Activated CD4-positive, alpha-beta T cell treated with anti-CD3 and anti-CD28 coated beads, Interleukin-2, amount 10 ng/mL, durations not matched to agents 24 days and 14 days (primary cell): ENCODE measurements at regions not wholly inside any gene's neighbourhood (a gene's known extent, or its start where the extent isn't known, plus 50 kb on each side); places are given as distances from the start of the nearest gene placed in this dataset.
"Not testable (repeated sequence)": the region's sequence is repeated elsewhere in the genome, so short reads cannot be mapped to it uniquely, and the experiment has no call there.

ENCODE experiments used
- DNase-seq: peaks from one replicate; pipeline ENCODE4 v3.0.0; 2022
- H3K27ac Mint-ChIP-seq: one replicate; pipeline ENCODE4 v1.8.0; 2022; ENCODE audit warnings: mild to moderate bottlenecking, mixed read lengths
- H3K27me3 Mint-ChIP-seq: one replicate; pipeline ENCODE4 v1.8.0; 2022; ENCODE audit warnings: mixed read lengths
- H3K36me3 Mint-ChIP-seq: one replicate; pipeline ENCODE4 v1.8.0; 2022; ENCODE audit warnings: low read depth, mild to moderate bottlenecking, mixed read lengths
- H3K4me1 Mint-ChIP-seq: one replicate; pipeline ENCODE4 v1.8.0; 2021; ENCODE audit warnings: mixed read lengths
- H3K4me3 Mint-ChIP-seq: one replicate; pipeline ENCODE4 v1.8.0; 2022; ENCODE audit warnings: mild to moderate bottlenecking, moderate library complexity, mixed read lengths
- H3K9me3 Mint-ChIP-seq: one replicate; pipeline ENCODE4 v1.8.0; 2021; ENCODE audit warnings: mixed read lengths
- intact Hi-C: fragments of 100-400 bp; cut with micrococcal nuclease; formaldehyde crosslinking; loops from one replicate; pipeline ENCODE4 v1.15.1; 2023

DNA sequence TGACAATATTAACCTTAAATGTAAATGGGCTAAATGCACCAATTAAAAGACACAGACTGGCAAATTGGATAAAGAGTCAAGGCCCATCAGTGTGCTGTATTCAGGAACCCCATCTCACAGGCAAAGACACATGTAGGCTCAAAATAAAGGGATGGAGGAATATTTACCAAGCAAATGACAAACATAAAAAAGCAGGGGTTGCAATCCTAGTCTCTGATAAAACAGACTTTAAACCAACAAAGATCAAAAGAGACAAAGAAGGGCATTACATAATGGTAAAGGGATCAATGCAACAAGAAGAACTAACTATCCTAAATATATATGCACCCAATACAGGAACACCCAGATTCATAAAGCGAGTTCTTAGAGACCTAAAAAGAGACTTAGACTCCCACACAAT lies 159.9 kb upstream of the ZNF648 start:
- intact Hi-C loops, H3K4me3 Mint-ChIP-seq, H3K4me1 Mint-ChIP-seq, DNase-seq, H3K27ac Mint-ChIP-seq, H3K36me3 Mint-ChIP-seq: not testable (repeated sequence)
- Mint-ChIP-seq H3K9me3 (peaks cover 25% of the 10 kb centered on the region), H3K27me3 (peaks cover 15% of the 10 kb centered on the region)

DNA sequence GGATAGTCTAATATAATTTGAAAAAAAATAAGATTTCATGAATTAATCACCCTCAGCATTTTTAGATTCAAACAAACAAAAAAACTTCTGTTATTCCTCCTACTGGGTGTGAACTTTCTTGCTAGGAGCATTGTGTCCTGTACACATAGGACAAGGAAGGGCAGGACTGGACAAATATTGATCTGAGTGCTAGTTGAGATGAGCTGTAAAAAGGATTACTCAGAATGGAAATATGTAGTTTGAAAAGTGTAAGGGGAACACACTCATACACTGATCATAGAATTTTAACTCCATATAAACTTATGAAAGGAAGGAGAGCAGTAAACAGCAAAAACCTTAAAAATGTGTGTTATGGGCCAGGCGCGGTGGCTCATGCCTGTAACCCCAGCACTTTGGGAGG lies 156.5 kb upstream of the ZNF648 start:
- Mint-ChIP-seq H3K27me3 (peaks cover 4% of the 10 kb centered on the region), H3K9me3 (peaks cover 21% of the 10 kb centered on the region), H3K4me3 (no peak overlapping the region), H3K36me3 (no peaks in the 10 kb centered on the region), H3K4me1 (no peaks in the 10 kb centered on the region), H3K27ac (no peak overlapping the region)
- DNase-seq: no peak
- intact Hi-C loops: no loop called here

DNA sequence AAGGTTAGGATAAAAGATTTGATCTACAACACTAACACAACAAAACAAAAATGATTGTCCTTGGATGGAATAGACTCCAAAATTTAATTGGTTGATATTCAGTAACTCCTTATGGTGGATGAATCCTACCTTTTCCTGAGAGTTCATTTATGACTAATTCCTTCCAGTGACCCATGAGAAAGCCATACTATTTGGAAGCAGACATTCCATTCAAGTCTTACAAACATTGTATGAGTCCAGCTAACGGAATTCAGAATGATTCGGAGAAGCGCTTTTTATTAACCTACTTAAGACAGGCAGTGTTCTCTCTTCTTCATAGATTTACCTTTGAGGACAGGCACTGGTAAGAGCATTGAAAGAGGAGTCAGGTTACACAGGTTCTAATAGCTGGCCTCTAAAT lies 155.6 kb upstream of the ZNF648 start:
- Mint-ChIP-seq H3K9me3 (peaks cover 16% of the 10 kb centered on the region), H3K27me3 (peaks cover 4% of the 10 kb centered on the region), H3K4me1 (no peaks in the 10 kb centered on the region), H3K4me3 (no peak overlapping the region), H3K27ac (no peak overlapping the region), H3K36me3 (no peaks in the 10 kb centered on the region)
- DNase-seq: no peak
- intact Hi-C loops: no loop called here

DNA sequence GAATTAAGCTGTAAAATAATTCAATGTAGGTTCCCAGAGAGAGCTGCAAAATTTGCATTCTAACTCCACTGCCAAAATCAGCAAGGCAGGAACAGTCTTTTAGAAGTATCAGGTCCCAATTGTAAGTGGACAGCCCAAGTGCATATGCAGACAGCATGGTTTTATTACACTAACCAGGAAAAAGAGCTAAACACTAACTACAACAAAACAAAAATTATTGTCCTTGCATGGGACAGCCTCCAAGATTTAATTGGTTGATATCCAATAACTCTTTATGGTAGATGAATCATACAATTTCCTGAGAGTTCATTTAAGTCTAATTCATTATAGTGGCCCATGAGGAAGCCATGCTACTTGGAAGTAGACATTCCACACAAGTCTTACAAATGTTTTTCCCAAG lies 154.3 kb upstream of the ZNF648 start:
- Mint-ChIP-seq H3K4me1 (no peaks in the 10 kb centered on the region), H3K27me3 (peaks cover 4% of the 10 kb centered on the region), H3K27ac (no peak overlapping the region), H3K36me3 (no peaks in the 10 kb centered on the region), H3K4me3 (no peak overlapping the region), H3K9me3 (peaks cover 12% of the 10 kb centered on the region)
- DNase-seq: no peak
- intact Hi-C loops: no loop called here

DNA sequence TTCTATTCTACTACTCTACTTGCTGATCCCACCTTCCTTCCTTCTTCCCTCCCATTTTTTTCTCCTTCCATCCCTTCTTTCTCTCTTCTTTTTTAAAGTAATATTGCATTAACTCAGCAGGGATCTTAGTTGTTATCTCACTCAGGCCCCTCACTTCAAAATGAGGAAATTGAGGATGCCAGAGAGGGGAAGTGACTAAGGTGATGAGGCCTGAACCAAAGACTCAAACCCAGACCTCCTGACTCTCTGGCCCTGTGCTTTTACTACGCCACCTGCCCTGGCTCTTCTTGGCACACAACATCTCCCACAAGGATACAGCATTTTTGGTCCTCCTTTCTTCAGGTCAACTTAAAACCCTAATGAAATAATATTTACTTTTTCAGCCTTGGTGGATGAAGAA lies 151.7 kb upstream of the ZNF648 start:
- peaks cover 4% of the 10 kb centered on the region for H3K9me3 Mint-ChIP-seq
- no peak for DNase-seq
- H3K27me3 Mint-ChIP-seq: peaks cover 4% of the 10 kb centered on the region
- H3K36me3 Mint-ChIP-seq: no peaks in the 10 kb centered on the region
- no peak overlapping the region for H3K27ac Mint-ChIP-seq
- intact Hi-C loops: no loop called here
- no peaks in the 10 kb centered on the region for H3K4me1 Mint-ChIP-seq
- H3K4me3 Mint-ChIP-seq: no peak overlapping the region

DNA sequence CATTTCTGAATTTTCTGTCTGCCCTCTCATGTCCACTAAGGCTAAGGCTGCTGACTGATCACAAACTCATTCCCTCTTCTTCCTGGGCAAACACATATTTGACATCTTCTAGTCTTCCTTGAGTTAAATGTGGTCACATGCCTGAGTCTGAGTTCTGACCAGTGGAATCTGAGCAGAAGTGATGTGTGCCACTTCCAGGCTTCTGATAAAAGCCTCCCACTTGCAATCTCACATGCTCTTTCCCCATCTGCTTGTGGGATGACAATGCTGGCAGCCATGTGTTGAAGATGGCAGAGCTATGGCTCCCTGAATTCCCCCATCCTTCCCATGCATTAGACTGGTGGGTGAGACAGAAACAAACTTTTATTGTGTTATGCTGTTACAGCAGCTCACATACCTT lies 149.9 kb upstream of the ZNF648 start:
- intact Hi-C loops: no loop called here
- no peaks in the 10 kb centered on the region for H3K27me3 Mint-ChIP-seq
- no peak overlapping the region for H3K4me3 Mint-ChIP-seq
- H3K36me3 Mint-ChIP-seq: no peaks in the 10 kb centered on the region
- H3K9me3 Mint-ChIP-seq: no peaks in the 10 kb centered on the region
- no peak for DNase-seq
- H3K4me1 Mint-ChIP-seq: peaks cover 3% of the 10 kb centered on the region
- no peak overlapping the region for H3K27ac Mint-ChIP-seq

DNA sequence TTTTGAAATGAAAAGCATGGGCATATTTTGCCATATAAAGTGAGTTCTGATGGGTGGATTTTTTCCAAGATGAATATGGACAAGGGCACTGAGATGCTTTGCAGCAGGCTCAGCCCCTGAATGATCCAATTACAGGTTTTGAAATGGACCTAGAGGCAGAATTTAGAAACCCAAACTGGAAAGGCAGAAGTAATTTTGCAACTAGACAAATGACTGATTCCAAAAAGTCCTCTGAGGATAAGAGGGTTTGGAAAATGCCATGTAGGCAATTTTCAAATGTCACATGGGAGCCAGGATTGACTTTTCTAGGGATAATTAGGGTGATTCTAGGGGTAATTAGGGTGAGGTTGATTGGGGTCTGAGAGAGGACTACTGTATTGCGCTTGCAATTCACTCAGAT lies 148.9 kb upstream of the ZNF648 start:
- no peaks in the 10 kb centered on the region for H3K27me3 Mint-ChIP-seq
- H3K9me3 Mint-ChIP-seq: no peaks in the 10 kb centered on the region
- DNase-seq: no peak
- intact Hi-C loops: no loop called here
- no peaks in the 10 kb centered on the region for H3K36me3 Mint-ChIP-seq
- H3K27ac Mint-ChIP-seq: no peak overlapping the region
- H3K4me1 Mint-ChIP-seq: peaks cover 5% of the 10 kb centered on the region
- H3K4me3 Mint-ChIP-seq: no peak overlapping the region

DNA sequence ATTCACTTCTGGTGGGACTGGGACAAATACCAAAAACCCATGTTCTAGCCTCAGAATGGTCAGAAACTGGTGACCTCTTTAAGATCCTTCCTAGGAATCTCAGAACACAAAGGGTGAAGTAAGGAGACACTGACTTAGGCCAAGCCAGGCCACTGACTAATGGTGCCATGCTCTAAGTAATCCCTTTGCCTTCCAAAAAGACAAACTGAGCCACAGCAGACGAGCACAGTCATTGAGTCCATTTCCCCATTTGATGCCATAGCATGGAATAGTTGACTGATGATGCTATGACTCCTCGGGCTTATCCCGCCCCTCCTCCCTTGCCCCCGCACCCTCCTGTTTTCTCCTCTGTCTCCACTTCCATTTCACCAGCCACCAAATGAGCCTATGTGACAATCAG lies 145.8 kb upstream of the ZNF648 start:
- H3K9me3 Mint-ChIP-seq: no peaks in the 10 kb centered on the region
- no peak for DNase-seq
- H3K27me3 Mint-ChIP-seq: peaks cover 1% of the 10 kb centered on the region
- no peak overlapping the region for H3K4me3 Mint-ChIP-seq
- no peak overlapping the region for H3K27ac Mint-ChIP-seq
- no peaks in the 10 kb centered on the region for H3K36me3 Mint-ChIP-seq
- peaks cover 5% of the 10 kb centered on the region for H3K4me1 Mint-ChIP-seq
- intact Hi-C loops: no loop called here

DNA sequence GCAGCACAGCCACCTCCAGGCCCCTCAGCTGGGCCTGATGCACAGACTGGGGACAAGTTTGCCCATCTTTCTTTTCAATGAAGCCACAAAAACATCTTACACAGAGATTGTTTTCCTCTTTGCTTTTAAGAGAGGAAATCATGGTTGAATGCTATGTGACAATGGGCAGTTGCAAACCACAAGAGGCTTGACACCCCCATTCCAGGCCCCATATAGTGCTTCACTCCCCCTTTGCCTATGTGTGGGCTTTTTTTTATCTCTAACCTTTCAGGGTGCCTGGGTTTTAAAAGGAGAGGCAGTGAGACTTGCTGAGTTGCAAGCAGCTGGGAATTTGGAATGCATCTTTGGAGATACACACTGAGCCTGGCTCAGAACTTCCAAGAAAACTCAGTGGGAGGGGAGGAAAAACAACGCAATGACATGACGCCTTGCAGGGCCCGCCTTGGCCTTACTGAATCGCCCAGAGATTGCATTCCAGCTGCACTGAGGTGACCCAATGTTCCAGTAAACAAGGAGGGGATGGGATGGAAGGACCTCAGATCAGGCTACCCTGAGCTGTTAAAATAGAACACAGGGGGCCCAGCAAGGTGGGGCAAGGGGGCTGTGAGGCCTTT lies 145.2 kb upstream of the ZNF648 start:
- Mint-ChIP-seq H3K27me3 (peaks cover 1% of the 10 kb centered on the region), H3K27ac (no peak overlapping the region), H3K36me3 (no peaks in the 10 kb centered on the region), H3K4me3 (no peak overlapping the region), H3K4me1 (peaks cover 5% of the 10 kb centered on the region), H3K9me3 (no peaks in the 10 kb centered on the region)
- no peak for DNase-seq
- intact Hi-C loops: no loop called here

DNA sequence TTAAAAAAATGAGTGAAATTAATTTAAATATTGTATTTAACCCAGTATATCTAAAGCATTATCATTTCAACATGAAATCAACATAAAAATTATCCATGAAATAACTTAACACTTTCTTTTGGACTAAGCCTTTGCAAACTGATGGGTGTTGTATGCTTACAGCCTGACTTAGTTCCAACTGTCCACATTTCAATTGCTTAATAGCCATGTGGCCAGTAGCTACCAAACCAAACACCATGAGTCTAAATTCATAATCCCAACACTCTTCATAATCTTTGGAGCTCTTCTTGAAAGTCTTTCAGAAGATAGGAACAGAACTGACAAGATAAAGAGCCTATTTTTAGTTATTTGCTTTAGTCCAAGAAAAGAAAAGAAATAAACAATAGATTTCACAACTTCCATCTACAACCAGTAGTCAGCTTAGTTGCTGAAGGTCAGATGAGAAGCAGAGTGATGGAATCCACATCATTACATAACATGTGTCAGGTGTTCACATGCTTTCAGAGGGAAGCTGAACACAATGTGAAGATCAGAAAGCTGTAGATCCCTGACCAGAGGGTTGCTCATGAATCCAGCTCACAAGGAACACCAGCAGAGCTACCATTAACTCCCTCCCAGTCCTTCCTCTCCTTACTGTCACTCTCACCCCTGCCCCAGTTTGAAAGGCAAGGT lies 144.0 kb upstream of the ZNF648 start:
- no peak for DNase-seq
- H3K9me3 Mint-ChIP-seq: no peaks in the 10 kb centered on the region
- H3K27me3 Mint-ChIP-seq: peaks cover 1% of the 10 kb centered on the region
- no peaks in the 10 kb centered on the region for H3K36me3 Mint-ChIP-seq
- H3K4me3 Mint-ChIP-seq: no peak overlapping the region
- intact Hi-C loops: no loop called here
- H3K4me1 Mint-ChIP-seq: peaks cover 5% of the 10 kb centered on the region
- H3K27ac Mint-ChIP-seq: no peak overlapping the region

DNA sequence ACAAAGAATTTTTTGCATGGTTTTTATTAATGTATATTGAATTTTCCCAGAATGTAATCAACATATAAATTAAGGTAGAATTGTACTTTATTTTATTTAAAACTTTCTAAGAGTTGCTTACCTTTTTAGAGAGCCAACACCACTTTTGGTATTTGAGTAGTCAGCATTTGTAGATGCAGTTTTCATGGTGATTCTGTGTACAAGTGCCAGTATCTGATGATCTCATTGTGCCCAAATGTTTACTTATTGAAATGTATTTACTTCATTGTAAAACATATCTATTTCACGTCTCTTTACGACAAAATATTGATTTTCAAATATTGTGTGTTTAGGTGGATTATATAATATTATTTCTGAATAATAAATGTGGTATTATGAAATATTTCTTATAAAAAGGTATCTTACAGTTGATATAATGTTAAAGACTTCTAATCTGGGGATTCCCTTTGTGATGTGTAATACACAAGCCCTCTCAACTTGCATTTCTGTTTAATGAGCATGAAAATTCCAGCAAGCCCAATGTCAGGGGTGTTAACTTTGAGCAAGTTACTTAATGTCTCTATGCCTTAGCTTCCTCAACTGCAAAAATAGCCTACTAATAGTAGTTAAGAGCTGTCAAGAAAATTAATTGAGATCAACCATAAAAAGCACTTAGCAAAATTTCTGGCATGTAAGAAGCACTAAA lies 141.8 kb upstream of the ZNF648 start:
- intact Hi-C loops: no loop called here
- Mint-ChIP-seq H3K9me3 (no peaks in the 10 kb centered on the region), H3K4me1 (peaks cover 5% of the 10 kb centered on the region), H3K4me3 (no peak overlapping the region), H3K27me3 (peaks cover 1% of the 10 kb centered on the region), H3K27ac (no peak overlapping the region), H3K36me3 (no peaks in the 10 kb centered on the region)
- DNase-seq: no peak

DNA sequence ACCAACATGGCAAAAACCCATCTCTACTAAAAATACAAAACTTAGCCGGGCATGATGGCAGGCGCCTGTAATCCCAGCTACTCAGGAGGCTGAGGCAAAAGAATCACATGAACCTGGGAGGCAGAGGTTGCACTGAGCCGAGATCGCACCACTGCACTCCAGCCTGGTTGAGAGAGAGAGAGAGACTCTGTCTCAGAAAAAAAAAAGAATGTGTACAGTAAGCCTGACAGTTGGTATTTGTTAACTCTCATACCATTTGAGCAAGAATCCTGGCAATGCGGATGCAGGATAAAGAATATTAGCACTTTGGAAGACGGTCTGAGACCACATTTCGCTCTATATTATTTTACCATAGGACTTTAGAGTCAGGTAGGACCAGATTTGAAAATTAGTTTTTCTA lies 140.0 kb upstream of the ZNF648 start:
- H3K27ac Mint-ChIP-seq, DNase-seq, H3K4me1 Mint-ChIP-seq, intact Hi-C loops, H3K27me3 Mint-ChIP-seq, H3K9me3 Mint-ChIP-seq, H3K36me3 Mint-ChIP-seq, H3K4me3 Mint-ChIP-seq: not testable (repeated sequence)

DNA sequence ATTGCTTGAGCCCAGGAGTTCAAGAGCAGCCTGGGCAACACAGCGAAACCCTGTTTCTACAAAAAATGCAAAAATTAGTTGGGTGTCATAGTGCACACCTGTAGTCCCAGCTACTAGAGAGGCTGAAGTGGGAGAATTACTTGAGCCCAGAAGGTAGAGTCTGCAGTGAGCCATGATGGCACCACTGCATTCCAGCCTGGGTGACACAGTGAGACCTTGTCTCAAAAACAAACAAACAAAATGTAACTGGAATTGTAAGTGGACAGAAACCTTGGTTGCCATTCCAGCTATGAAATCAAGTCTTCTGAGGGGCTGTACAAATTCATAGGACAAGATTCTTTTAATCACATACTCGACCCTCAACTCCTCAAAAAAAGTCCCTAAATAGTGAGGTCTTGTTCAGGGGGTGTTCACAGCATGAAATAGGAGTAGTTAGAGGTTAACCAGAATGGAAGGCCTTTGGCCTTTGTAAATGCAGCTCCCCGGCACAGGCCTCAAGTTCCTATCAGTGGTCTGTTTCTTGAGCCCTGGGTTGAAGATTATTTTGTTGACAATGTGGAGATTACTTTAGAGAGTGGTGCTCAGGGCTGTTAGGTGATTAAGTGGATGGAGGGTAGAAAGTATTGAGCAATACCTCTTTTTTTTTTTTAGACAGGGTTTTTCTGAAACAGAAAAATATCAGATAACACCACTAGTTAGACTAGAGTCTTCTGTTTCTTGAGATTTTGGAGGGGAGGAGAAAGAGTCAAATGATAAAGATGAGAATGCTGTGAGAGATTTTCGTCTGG lies 138.7 kb upstream of the ZNF648 start:
- Mint-ChIP-seq H3K36me3 (no peaks in the 10 kb centered on the region), H3K27me3 (peaks cover 9% of the 10 kb centered on the region), H3K4me1 (no peaks in the 10 kb centered on the region), H3K27ac (no peak overlapping the region), H3K9me3 (no peaks in the 10 kb centered on the region), H3K4me3 (no peak overlapping the region)
- intact Hi-C loops: no loop called here
- no peak for DNase-seq

DNA sequence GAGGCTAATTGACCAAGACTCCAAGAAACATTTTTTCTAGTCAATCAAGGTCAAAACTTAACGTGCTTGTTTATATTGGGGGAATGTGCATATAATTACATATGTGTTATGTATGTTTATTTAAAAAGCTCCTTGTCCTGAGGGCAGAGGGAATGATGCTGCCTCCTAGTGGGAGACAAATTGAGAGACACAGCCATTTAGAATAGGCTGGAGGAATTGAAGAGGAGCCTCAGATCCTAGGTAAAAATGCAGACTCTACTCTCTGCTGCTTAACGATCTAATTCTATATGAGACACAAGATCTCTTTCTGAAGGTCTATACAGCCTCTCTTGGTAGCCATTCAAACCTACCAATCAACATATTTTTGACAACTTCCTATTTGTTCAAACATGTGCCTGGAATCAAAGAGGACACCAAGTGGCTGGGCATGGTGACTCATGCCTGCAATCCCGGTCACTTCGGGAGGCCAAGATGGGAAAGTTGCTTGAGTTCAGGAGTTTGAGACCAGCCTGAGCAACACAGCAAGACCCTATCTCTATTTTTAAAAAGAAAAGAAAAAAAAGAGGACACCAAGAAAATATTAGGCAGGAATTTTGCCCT lies 136.6 kb upstream of the ZNF648 start:
- no peak for DNase-seq
- no peaks in the 10 kb centered on the region for H3K9me3 Mint-ChIP-seq
- intact Hi-C loops: no loop called here
- no peak overlapping the region for H3K27ac Mint-ChIP-seq
- H3K4me1 Mint-ChIP-seq: no peaks in the 10 kb centered on the region
- peaks cover 12% of the 10 kb centered on the region for H3K27me3 Mint-ChIP-seq
- H3K4me3 Mint-ChIP-seq: no peak overlapping the region
- no peaks in the 10 kb centered on the region for H3K36me3 Mint-ChIP-seq
